ENCODE measurements at regions not wholly inside any gene's neighbourhood (a gene's known extent, or its start where the extent isn't known, plus 50 kb on each side); places are given as distances from the start of the nearest gene placed in this dataset.

DNA sequence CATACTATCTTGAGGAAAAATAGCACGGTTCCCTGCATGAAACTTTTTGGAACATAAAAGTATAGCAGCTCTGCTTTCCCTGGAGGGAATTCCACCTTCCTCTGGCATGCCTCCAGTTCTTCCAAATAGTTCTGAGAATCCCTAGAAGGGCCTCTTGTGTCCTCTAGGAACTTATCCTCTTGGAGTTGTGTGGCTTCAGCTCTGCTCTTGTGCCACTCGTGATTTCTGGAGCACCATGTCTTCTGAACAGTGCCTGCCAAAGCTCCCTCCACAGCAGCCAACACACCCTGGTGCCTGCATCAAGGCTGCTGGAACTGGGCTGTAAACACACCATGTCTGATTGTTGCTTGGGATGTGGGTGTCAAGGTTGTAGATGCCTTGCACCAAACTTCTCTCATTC lies 65.7 kb upstream of the FLT1 start:
- TF ChIP-seq, protein P1, sequence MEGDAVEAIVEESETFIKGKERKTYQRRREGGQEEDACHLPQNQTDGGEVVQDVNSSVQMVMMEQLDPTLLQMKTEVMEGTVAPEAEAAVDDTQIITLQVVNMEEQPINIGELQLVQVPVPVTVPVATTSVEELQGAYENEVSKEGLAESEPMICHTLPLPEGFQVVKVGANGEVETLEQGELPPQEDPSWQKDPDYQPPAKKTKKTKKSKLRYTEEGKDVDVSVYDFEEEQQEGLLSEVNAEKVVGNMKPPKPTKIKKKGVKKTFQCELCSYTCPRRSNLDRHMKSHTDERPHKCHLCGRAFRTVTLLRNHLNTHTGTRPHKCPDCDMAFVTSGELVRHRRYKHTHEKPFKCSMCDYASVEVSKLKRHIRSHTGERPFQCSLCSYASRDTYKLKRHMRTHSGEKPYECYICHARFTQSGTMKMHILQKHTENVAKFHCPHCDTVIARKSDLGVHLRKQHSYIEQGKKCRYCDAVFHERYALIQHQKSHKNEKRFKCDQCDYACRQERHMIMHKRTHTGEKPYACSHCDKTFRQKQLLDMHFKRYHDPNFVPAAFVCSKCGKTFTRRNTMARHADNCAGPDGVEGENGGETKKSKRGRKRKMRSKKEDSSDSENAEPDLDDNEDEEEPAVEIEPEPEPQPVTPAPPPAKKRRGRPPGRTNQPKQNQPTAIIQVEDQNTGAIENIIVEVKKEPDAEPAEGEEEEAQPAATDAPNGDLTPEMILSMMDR (IDR thresholded peaks at IDR 0.05), result no peak
- Histone ChIP-seq H3K9me3 (no peaks in the 10 kb centered on the region), H3K4me3 (no peak overlapping the region), H3K27ac (no peak overlapping the region), H3K36me3 (no peaks in the 10 kb centered on the region), H3K4me1 (peaks cover 0 to 24% (median 3%) of the 10 kb centered on the region in 3 donors), H3K27me3 (peaks cover 0 to 5% (median 0%) of the 10 kb centered on the region in 4 donors)
- DNase-seq, result no peak
- WGBS, 2 donors, result 48 to 88% methylated on average over 2 of the region's 2 CpGs
- intact Hi-C loops (cut with DNase I), result no loop called here

DNA sequence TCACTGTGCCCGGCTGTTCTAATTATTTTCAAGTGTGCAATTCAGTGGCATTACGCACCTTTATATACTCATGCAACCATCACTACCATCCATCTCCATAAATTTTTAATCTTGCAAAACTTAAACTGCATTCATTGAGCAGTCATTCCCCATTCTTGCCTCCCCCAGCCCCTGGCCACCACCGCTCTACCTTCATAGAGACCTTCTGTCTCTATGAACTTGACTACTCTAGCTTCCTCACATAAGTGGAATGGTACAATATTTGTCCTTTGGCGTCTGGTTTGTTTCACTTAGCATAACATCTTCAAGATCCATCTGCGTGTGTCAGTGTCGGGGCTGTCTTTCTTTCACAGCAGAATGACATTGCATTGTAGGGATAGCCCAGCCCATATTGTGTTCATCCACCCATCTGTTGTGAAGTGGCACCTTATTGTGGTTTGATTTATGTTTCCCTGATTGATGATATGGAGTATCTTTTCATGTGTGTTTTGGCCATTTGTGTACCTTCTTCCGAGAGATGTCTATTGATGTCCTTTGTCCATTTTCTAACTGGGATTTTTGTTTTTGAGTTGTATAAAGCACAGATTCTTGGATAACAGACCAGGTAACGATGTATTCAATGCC lies 64.8 kb upstream of the FLT1 start:
- Histone ChIP-seq H3K27ac (no peak overlapping the region), H3K36me3 (no peaks in the 10 kb centered on the region), H3K27me3 (peaks cover 0 to 7% (median 0%) of the 10 kb centered on the region in 4 donors), H3K9me3 (no peaks in the 10 kb centered on the region), H3K4me1 (peaks cover 0 to 28% (median 3%) of the 10 kb centered on the region in 3 donors), H3K4me3 (no peak overlapping the region)
- no peak for DNase-seq
- intact Hi-C loops (cut with DNase I), result no loop called here
- TF ChIP-seq POLR2A (IDR thresholded peaks at IDR 0.05), result no peak
- TF ChIP-seq, protein P1 (IDR thresholded peaks at IDR 0.05), result no peak
- 88 to 94% methylated on average over 8 of the region's 8 CpGs for WGBS, 2 donors

DNA sequence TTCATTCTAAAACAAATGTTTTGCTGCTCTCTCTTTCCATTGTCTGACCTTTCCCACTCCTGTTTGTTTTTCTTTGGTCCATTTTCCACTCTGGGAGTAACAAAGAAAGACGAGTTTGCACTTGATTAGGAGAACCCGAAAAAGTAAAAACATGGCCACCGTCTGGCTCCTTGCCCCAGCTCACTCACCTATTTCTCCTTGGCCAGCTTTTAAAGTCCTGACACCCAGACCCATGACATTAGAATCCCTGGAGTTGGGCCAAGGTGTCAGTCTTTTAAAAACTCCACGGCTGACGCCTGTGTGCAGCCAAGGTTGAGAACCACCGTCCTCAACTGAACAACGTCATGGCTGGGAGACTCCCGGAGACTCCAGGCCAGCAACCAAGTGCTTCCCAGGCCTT lies 63.6 kb upstream of the FLT1 start:
- H3K9me3 ChIP-seq, result no peaks in the 10 kb centered on the region
- H3K27ac ChIP-seq, result peak overlapping the region in 1 of 4 donors; percentile 4
- H3K4me3 ChIP-seq, result no peak overlapping the region
- TF ChIP-seq, protein P1 (IDR thresholded peaks at IDR 0.05), result no peak
- no peak for TF ChIP-seq POLR2A (IDR thresholded peaks at IDR 0.05)
- DNase-seq, result no peak
- H3K27me3 ChIP-seq, result peaks cover 0 to 14% (median 0%) of the 10 kb centered on the region in 4 donors
- H3K36me3 ChIP-seq, result no peaks in the 10 kb centered on the region
- intact Hi-C loops (cut with DNase I), result no loop called here
- 48 to 62% methylated on average over 7 of the region's 8 CpGs for WGBS, 2 donors
- H3K4me1 ChIP-seq, result peaks cover 0 to 20% (median 0%) of the 10 kb centered on the region in 3 donors

- intact Hi-C loops (cut with DNase I), result no loop called here
- 30% methylated on average over 5 of the region's 5 CpGs for WGBS, 2 donors
- no peak for DNase-seq
- H3K9me3 ChIP-seq, result no peaks in the 10 kb centered on the region
- TF ChIP-seq POLR2A (IDR thresholded peaks at IDR 0.05), result no peak
- TF ChIP-seq, protein P1 (IDR thresholded peaks at IDR 0.05), result no peak
- no peak overlapping the region for H3K4me3 ChIP-seq
- peak overlapping the region in 1 of 4 donors; percentile 4 for H3K27ac ChIP-seq
- H3K4me1 ChIP-seq, result peaks cover 0 to 20% (median 0%) of the 10 kb centered on the region in 3 donors
- peaks cover 0 to 18% (median 0%) of the 10 kb centered on the region in 4 donors for H3K27me3 ChIP-seq
- H3K36me3 ChIP-seq, result no peaks in the 10 kb centered on the region
These were observed 63.0 kb upstream of the FLT1 start for GRCh38 chr13:28557725-28558520.

DNA sequence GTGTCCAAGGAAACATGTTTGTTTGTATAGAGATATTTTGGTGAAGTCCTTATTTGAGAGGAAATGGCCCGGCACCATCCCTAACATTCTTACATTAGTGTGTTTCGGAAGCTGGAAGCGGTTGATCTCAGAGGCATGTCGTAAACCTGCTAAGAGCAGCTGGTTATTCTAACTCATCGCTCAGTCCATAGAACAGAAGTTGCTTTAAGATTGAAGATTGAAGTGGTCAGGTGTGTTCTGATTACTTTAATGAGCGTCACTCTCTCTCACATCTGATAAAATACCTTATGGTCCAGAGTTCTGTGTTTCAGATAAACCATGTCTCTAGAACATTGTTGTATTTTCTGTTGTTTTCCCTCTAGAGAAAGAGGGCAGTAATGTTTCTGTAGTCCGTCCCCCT lies 60.2 kb upstream of the FLT1 start:
- intact Hi-C loops (cut with DNase I), result no loop called here
- H3K9me3 ChIP-seq, result no peaks in the 10 kb centered on the region
- no peaks in the 10 kb centered on the region for H3K36me3 ChIP-seq
- no peak overlapping the region for H3K4me3 ChIP-seq
- no peak for TF ChIP-seq POLR2A (IDR thresholded peaks at IDR 0.05)
- TF ChIP-seq, protein P1 (IDR thresholded peaks at IDR 0.05), result no peak
- H3K4me1 ChIP-seq, result peaks cover 0 to 20% (median 0%) of the 10 kb centered on the region in 3 donors
- no peak overlapping the region for H3K27ac ChIP-seq
- H3K27me3 ChIP-seq, result peaks cover 0 to 28% (median 0%) of the 10 kb centered on the region in 4 donors
- WGBS, 2 donors, result 33 to 61% methylated on average over 7 of the region's 7 CpGs
- DNase-seq, result no peak
